IPS DF 6.9 (cell line): ENCODE measurements at regions not wholly inside any gene's neighbourhood (a gene's known extent, or its start where the extent isn't known, plus 50 kb on each side); places are given as distances from the start of the nearest gene placed in this dataset.

Experiments used
- DNase-seq: peaks from one replicate; pipeline ENCODE4 v3.0.0-alpha.2; 2013; ENCODE audit warnings: low read depth, low spot score
- H3K27ac ChIP-seq: one replicate; pipeline ENCODE4 v1.5.1; 2013; ENCODE audit warnings: low read length, control low read depth
- H3K27me3 ChIP-seq: 2 replicates; pipeline ENCODE4 v1.6.1; 2013; ENCODE audit warnings: mild to moderate bottlenecking, low read length; ENCODE audit not compliant: control insufficient read depth, insufficient read depth
- H3K36me3 ChIP-seq: 2 replicates; pipeline ENCODE4 v1.6.1; 2013; ENCODE audit warnings: low read length; ENCODE audit not compliant: control insufficient read depth, insufficient read depth
- H3K4me1 ChIP-seq: 2 replicates; pipeline ENCODE4 v1.6.1; 2013; ENCODE audit warnings: low read length; ENCODE audit not compliant: control insufficient read depth, insufficient read depth
- H3K4me3 ChIP-seq: 2 replicates; pipeline ENCODE4 v1.5.1; 2013; ENCODE audit warnings: mild to moderate bottlenecking, low read length
- H3K9me3 ChIP-seq: 2 replicates; pipeline ENCODE4 v1.6.1; 2013; ENCODE audit warnings: low read length, inconsistent platforms; ENCODE audit not compliant: control insufficient read depth, insufficient read depth
- WGBS: extraction: QIAGEN DNeasy Blood & Tissue Kit; methylation state at CpG from one replicate; pipeline ENCODE4 v1.1.7; 2013; ENCODE audit warnings: mixed read lengths, missing lambda C conversion rate; ENCODE audit not compliant: insufficient read length, insufficient coverage; 5-methylcytosine and 5-hydroxymethylcytosine counted together

DNA sequence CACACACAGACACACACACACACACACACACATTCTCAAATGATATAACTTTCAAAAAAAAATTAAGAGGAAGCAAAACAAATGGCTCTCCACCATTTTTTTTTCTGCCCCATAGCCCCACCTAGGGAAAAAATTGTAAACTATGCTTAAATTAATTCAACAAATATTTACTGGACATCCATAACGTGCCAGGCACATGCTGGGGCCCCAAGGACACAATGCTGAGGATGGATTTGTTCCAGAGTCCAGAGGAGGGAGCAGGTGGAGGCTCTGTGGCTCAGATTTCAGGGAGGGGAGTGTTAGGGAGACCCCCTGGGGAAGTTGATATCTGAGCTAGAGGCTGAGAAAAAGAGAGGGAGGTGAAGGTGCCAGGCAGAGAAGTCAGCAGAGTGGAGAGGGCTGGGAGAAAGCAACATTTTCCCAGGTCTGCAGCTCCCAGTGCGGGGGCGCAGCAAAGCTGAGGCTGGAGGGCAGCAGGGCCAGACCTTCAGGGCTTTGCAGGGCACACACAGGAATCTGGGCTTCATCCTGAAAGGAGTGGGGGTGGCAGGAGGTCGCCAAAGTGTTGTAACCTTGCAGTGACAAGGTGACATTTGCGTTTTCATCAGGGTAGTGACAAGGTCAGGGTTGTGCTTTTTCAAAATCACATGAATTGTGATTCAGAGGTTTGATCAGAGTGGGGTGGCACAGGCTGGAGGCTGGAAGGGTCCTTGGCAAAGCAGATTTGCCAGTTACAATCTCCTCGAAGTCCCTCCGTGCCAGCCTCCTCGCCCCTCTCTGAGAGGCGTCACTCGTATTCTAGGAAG is 261.6 kb downstream of the WDR11 start:
- no CpG with 5 or more reads among the region's 10 CpGs for WGBS
- no peaks in the 10 kb centered on the region for H3K36me3 ChIP-seq
- no peak overlapping the region for H3K4me3 ChIP-seq
- H3K27ac ChIP-seq, result no peak overlapping the region
- H3K4me1 ChIP-seq, result peaks cover 3% of the 10 kb centered on the region; the same call in 1 of the 2 replicates
- no peaks in the 10 kb centered on the region for H3K9me3 ChIP-seq
- H3K27me3 ChIP-seq, result no peaks in the 10 kb centered on the region
- no peak for DNase-seq

- no peaks in the 10 kb centered on the region for H3K9me3 ChIP-seq
- DNase-seq, result no peak
- no peak overlapping the region for H3K27ac ChIP-seq
- H3K4me1 ChIP-seq, result peaks cover 3% of the 10 kb centered on the region; the same call in 1 of the 2 replicates
- no peak overlapping the region for H3K4me3 ChIP-seq
- H3K36me3 ChIP-seq, result no peaks in the 10 kb centered on the region
- H3K27me3 ChIP-seq, result no peaks in the 10 kb centered on the region
Observed at GRCh38 chr10:121113385-121113696, 262.2 kb downstream of the WDR11 start.

DNA sequence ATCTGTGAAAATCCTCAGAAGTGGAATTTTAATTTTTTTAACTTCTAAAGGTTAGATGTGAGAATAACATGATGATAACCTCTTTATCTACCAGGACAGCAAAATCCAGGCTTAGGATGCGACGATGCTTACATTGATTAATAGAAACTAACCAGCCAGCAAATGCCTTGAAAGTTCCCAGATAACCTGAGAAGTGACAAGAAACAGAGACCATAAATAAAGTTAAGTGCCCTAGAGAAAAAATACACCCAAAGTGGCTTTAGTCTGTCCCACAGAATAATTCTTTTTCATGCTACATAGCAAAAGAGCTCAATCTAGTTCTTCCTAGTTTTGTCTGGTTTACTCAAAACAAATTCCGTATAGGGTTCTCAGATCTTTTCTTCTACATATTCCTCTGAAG is 262.7 kb downstream of the WDR11 start:
- no peaks in the 10 kb centered on the region for H3K36me3 ChIP-seq
- H3K4me3 ChIP-seq, result no peak overlapping the region
- no CpG with 5 or more reads among the region's 3 CpGs for WGBS
- peaks cover 3% of the 10 kb centered on the region; the same call in 1 of the 2 replicates for H3K4me1 ChIP-seq
- H3K27me3 ChIP-seq, result no peaks in the 10 kb centered on the region
- no peaks in the 10 kb centered on the region for H3K9me3 ChIP-seq
- no peak overlapping the region for H3K27ac ChIP-seq
- DNase-seq, result no peak

GRCh38 chr10:121115154-121115553 is 264.0 kb downstream of the WDR11 start:
- no CpG with 5 or more reads among the region's 1 CpG for WGBS
- no peak overlapping the region for H3K4me3 ChIP-seq
- DNase-seq, result no peak
- no peaks in the 10 kb centered on the region for H3K27me3 ChIP-seq
- H3K27ac ChIP-seq, result no peak overlapping the region
- H3K9me3 ChIP-seq, result no peaks in the 10 kb centered on the region
- H3K4me1 ChIP-seq, result peaks cover 3% of the 10 kb centered on the region; the same call in 1 of the 2 replicates
- H3K36me3 ChIP-seq, result no peaks in the 10 kb centered on the region

GRCh38 chr10:121121462-121121861 is 270.3 kb downstream of the WDR11 start:
- H3K27ac ChIP-seq, result no peak overlapping the region
- no peak overlapping the region for H3K4me3 ChIP-seq
- no peaks in the 10 kb centered on the region for H3K27me3 ChIP-seq
- H3K36me3 ChIP-seq, result no peaks in the 10 kb centered on the region
- no peak for DNase-seq
- H3K4me1 ChIP-seq, result no peaks in the 10 kb centered on the region
- no peaks in the 10 kb centered on the region for H3K9me3 ChIP-seq
- WGBS, result no CpG with 5 or more reads among the region's 7 CpGs

GRCh38 chr10:121127151-121127906 is 276.2 kb downstream of the WDR11 start:
- Histone ChIP-seq H3K9me3 (no peaks in the 10 kb centered on the region), H3K4me3 (no peak overlapping the region), H3K27me3 (no peaks in the 10 kb centered on the region), H3K27ac (no peak overlapping the region), H3K36me3 (no peaks in the 10 kb centered on the region), H3K4me1 (no peaks in the 10 kb centered on the region)
- no peak for DNase-seq
- WGBS, result no CpG with 5 or more reads among the region's 15 CpGs

GRCh38 chr10:121128164-121128563 is 277.0 kb downstream of the WDR11 start:
- no peaks in the 10 kb centered on the region for H3K27me3 ChIP-seq
- H3K27ac ChIP-seq, result no peak overlapping the region
- H3K4me1 ChIP-seq, result no peaks in the 10 kb centered on the region
- H3K36me3 ChIP-seq, result no peaks in the 10 kb centered on the region
- WGBS, result no CpG with 5 or more reads among the region's 10 CpGs
- no peaks in the 10 kb centered on the region for H3K9me3 ChIP-seq
- no peak for DNase-seq
- H3K4me3 ChIP-seq, result no peak overlapping the region

DNA sequence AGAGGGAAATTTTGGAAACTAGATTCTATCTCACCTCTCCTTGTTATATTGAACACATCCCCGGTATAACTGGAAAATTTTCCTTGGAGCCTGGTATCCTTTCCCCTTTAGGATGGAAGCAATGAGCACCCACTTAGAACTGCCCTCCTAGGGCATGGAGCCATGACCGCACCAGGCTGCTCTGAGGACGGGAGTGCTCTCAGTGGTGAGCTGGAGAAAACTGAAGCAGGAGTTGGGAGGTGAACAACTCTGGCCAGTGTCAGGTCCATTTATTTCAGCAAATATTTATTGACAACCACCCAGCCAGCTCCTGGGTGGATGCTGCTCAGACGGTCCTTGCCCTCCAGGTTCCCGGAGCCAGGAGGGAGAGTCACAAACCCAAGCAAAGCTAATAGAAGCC is 278.1 kb downstream of the WDR11 start:
- no CpG with 5 or more reads among the region's 5 CpGs for WGBS
- Histone ChIP-seq H3K4me1 (no peaks in the 10 kb centered on the region), H3K4me3 (no peak overlapping the region), H3K27ac (no peak overlapping the region), H3K9me3 (no peaks in the 10 kb centered on the region), H3K27me3 (no peaks in the 10 kb centered on the region), H3K36me3 (no peaks in the 10 kb centered on the region)
- no peak for DNase-seq

GRCh38 chr10:121130382-121130781 is 279.2 kb downstream of the WDR11 start:
- WGBS, result no CpG with 5 or more reads among the region's 5 CpGs
- H3K27ac ChIP-seq, result no peak overlapping the region
- H3K4me3 ChIP-seq, result no peak overlapping the region
- DNase-seq, result no peak
- H3K27me3 ChIP-seq, result no peaks in the 10 kb centered on the region
- no peaks in the 10 kb centered on the region for H3K9me3 ChIP-seq
- no peaks in the 10 kb centered on the region for H3K4me1 ChIP-seq
- H3K36me3 ChIP-seq, result no peaks in the 10 kb centered on the region

DNA sequence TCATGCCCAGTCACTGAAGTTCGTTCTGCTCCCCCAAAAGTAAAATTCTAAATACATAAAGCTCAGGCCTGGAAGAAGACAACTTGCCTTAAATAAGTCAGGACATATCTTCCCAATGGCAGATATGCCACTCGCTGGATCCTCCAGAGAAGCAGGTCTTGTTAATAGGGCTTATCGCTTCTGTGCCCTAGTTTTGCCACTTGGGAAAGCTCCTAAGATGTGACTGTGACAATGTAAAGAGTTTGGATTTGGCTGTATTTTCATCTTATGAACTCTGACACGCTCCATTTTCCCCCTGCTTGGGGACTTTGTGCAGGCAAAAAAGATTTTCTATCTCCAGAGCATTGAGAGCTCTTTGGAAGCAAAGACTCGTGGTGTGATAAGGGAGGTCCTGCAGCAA is 279.9 kb downstream of the WDR11 start:
- Histone ChIP-seq H3K27ac (no peak overlapping the region), H3K9me3 (no peaks in the 10 kb centered on the region)
- WGBS, result no CpG with 5 or more reads among the region's 5 CpGs

More for the DNA sequence above, 279.9 kb downstream of the WDR11 start:
- Histone ChIP-seq H3K4me3 (no peak overlapping the region), H3K4me1 (no peaks in the 10 kb centered on the region), H3K36me3 (no peaks in the 10 kb centered on the region), H3K27me3 (no peaks in the 10 kb centered on the region)
- DNase-seq, result no peak
